Endodermal cell (in vitro differentiated cells): ENCODE measurements at regions not wholly inside any gene's neighbourhood (a gene's known extent, or its start where the extent isn't known, plus 50 kb on each side); places are given as distances from the start of the nearest gene placed in this dataset.

ENCODE experiments used
- DNase-seq: peaks from one replicate; pipeline ENCODE4 v3.0.0-alpha.2; 2017
- H3K27ac ChIP-seq: 2 replicates; pipeline ENCODE4 v1.5.1; 2013; ENCODE audit warnings: mild to moderate bottlenecking, low read depth, low read length, moderate library complexity
- H3K27me3 ChIP-seq: 2 replicates; pipeline ENCODE4 v1.6.1; 2013; ENCODE audit warnings: mild to moderate bottlenecking, low read length, moderate library complexity; ENCODE audit not compliant: insufficient read depth, control insufficient read depth, poor library complexity, severe bottlenecking
- H3K36me3 ChIP-seq: 2 replicates; pipeline ENCODE4 v1.7.0; 2013; ENCODE audit warnings: mild to moderate bottlenecking, low read length, moderate library complexity; ENCODE audit not compliant: control insufficient read depth, insufficient read depth
- H3K4me1 ChIP-seq: one replicate; pipeline ENCODE4 v1.7.0; 2013; ENCODE audit warnings: low read length; ENCODE audit not compliant: control insufficient read depth, insufficient read depth
- H3K4me3 ChIP-seq: 2 replicates; pipeline ENCODE4 v1.5.1; 2013; ENCODE audit warnings: mild to moderate bottlenecking, low read length, moderate library complexity
- H3K9ac ChIP-seq: 2 replicates; pipeline ENCODE4 v1.6.1; 2013; ENCODE audit warnings: mild to moderate bottlenecking, low read length, moderate library complexity; ENCODE audit not compliant: poor library complexity, severe bottlenecking; ENCODE audit errors: extremely low read depth
- H3K9me3 ChIP-seq: 2 replicates; pipeline ENCODE4 v1.6.1; 2013; ENCODE audit warnings: mild to moderate bottlenecking, low read length, moderate library complexity; ENCODE audit not compliant: control insufficient read depth
- H3K27ac Mint-ChIP-seq: 2 replicates; pipeline ENCODE4 v1.8.0; 2020; ENCODE audit warnings: mixed read lengths
- H3K27me3 Mint-ChIP-seq: 2 replicates; pipeline ENCODE4 v1.8.0; 2021; ENCODE audit warnings: mild to moderate bottlenecking, mixed read lengths; ENCODE audit not compliant: insufficient read depth
- H3K36me3 Mint-ChIP-seq: 2 replicates; pipeline ENCODE4 v1.8.0; 2020; ENCODE audit warnings: low read depth, mixed read lengths
- H3K4me1 Mint-ChIP-seq: 2 replicates; pipeline ENCODE4 v1.8.0; 2020; ENCODE audit warnings: mixed read lengths
- H3K4me3 Mint-ChIP-seq: 2 replicates; pipeline ENCODE4 v1.8.0; 2020; ENCODE audit warnings: mild to moderate bottlenecking, moderate library complexity, mixed read lengths
- H3K9me3 Mint-ChIP-seq: 2 replicates; pipeline ENCODE4 v1.8.0; 2020; ENCODE audit warnings: mild to moderate bottlenecking, mixed read lengths
- WGBS, 2 experiments: methylation state at CpG; one replicate each; pipeline versions ENCODE4 v1.1.5 to v1.1.7; 2013; ENCODE audit warnings: missing lambda C conversion rate in 2 of 2, mixed read lengths in 1 of 2; ENCODE audit not compliant: insufficient coverage in 1 of 2, insufficient read length in 1 of 2; 5-methylcytosine and 5-hydroxymethylcytosine counted together
- TF ChIP-seq, protein P1 (sequence below): fragments of 200-600 bp; sonication (generic); conservative IDR thresholded peaks from 2 replicates; pipeline ENCODE4 v1.5.0; 2021; ENCODE audit warnings: antibody characterized with exemption, mild to moderate bottlenecking

DNA sequence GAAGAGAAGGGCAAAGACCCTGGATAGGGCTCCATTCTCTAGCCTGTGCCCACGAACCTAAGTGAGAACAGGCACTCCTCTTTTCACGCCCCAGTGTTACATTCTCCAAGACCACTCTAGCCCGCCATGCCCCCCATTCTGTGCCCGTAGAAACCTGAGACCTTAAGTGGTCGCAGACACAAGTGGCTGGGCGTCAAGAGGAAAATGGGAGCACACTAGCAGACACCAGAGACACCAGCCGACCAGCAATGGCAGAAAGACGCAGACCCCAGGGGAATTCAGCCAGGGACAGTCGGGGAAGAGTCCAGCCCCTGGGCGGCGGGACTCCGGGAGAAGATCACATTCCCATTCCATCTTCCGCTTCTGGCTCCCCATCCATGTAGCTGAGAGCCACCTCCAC is 2027.9 kb downstream of the PCDH7 start:
- no peaks in the 10 kb centered on the region for H3K27me3 ChIP-seq
- no peaks in the 10 kb centered on the region for H3K36me3 ChIP-seq
- DNase-seq = no peak
- WGBS, 2 experiments = 91 to 95% methylated on average over 9 to 13 of the region's 13 CpGs
- H3K9me3 ChIP-seq = no peaks in the 10 kb centered on the region
- Mint-ChIP-seq H3K4me3 (no peak overlapping the region), H3K27me3 (no peaks in the 10 kb centered on the region), H3K36me3 (no peaks in the 10 kb centered on the region), H3K9me3 (no peaks in the 10 kb centered on the region), H3K27ac (no peak overlapping the region), H3K4me1 (no peaks in the 10 kb centered on the region)
- TF ChIP-seq, protein P1, sequence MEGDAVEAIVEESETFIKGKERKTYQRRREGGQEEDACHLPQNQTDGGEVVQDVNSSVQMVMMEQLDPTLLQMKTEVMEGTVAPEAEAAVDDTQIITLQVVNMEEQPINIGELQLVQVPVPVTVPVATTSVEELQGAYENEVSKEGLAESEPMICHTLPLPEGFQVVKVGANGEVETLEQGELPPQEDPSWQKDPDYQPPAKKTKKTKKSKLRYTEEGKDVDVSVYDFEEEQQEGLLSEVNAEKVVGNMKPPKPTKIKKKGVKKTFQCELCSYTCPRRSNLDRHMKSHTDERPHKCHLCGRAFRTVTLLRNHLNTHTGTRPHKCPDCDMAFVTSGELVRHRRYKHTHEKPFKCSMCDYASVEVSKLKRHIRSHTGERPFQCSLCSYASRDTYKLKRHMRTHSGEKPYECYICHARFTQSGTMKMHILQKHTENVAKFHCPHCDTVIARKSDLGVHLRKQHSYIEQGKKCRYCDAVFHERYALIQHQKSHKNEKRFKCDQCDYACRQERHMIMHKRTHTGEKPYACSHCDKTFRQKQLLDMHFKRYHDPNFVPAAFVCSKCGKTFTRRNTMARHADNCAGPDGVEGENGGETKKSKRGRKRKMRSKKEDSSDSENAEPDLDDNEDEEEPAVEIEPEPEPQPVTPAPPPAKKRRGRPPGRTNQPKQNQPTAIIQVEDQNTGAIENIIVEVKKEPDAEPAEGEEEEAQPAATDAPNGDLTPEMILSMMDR = no peak
- no peak overlapping the region for H3K4me3 ChIP-seq
- H3K4me1 ChIP-seq = no peaks in the 10 kb centered on the region
- no peak overlapping the region for H3K27ac ChIP-seq
- H3K9ac ChIP-seq = no peak overlapping the region

DNA sequence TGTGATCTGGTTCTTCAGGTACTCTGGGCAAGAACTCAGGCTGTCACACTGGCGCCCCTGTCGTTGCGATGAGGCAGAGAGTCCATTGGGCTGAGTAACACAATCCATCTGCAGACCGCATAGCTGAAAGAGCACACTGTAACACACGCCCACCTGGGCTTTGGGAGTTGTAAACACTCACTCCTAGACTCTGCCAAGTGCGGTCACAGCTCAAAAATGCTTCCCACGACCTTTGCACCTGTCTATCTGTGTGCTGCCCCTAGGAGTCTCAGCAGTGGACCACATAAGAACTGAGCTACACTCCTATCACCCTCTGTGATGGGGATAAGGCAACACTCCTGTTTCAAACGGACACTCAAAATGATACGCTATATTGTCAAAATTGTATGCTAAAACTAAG is 2028.3 kb downstream of the PCDH7 start:
- peak; percentile 60 for DNase-seq
- no peaks in the 10 kb centered on the region for H3K9me3 Mint-ChIP-seq
- Histone ChIP-seq H3K4me1 (no peaks in the 10 kb centered on the region), H3K36me3 (no peaks in the 10 kb centered on the region), H3K4me3 (no peak overlapping the region), H3K27me3 (no peaks in the 10 kb centered on the region), H3K9me3 (no peaks in the 10 kb centered on the region), H3K27ac (no peak overlapping the region), H3K9ac (no peak overlapping the region)
- H3K36me3 Mint-ChIP-seq = no peaks in the 10 kb centered on the region
- H3K27ac Mint-ChIP-seq = no peak overlapping the region
- H3K27me3 Mint-ChIP-seq = no peaks in the 10 kb centered on the region
- H3K4me3 Mint-ChIP-seq = no peak overlapping the region
- TF ChIP-seq, protein P1 = peak; percentile 34
- no peaks in the 10 kb centered on the region for H3K4me1 Mint-ChIP-seq
- WGBS, 2 experiments = 94 to 100% methylated on average over 4 to 9 of the region's 9 CpGs

DNA sequence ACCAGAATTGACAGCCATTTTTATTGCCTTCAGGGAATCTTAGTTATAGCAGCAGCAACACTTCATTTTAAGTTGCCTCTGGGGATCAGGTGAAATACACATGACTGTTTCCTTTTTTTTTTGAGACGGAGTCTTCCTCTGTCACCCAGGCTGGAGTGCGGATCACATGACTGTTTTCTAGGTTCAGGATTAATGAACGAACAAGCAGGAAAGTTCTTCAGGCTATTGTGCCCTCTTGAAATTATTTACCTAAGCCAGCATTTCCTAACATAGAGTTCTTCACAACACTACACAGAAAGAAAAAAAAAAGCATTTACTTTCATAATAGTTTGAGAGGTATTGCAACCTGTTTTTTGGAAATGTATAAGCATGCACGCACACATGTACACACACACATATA is 2032.8 kb downstream of the PCDH7 start:
- 89% methylated on average over 3 of the region's 4 CpGs; no CpG with 5 or more reads in 1 of the 2 experiments for WGBS, 2 experiments
- H3K4me1 Mint-ChIP-seq = no peaks in the 10 kb centered on the region
- H3K9ac ChIP-seq = no peak overlapping the region
- no peaks in the 10 kb centered on the region for H3K27me3 ChIP-seq
- H3K27ac Mint-ChIP-seq = no peak overlapping the region
- no peaks in the 10 kb centered on the region for H3K4me1 ChIP-seq
- H3K27ac ChIP-seq = no peak overlapping the region
- peaks cover 6% of the 10 kb centered on the region for H3K9me3 Mint-ChIP-seq
- no peaks in the 10 kb centered on the region for H3K36me3 ChIP-seq
- H3K9me3 ChIP-seq = peaks cover 10% of the 10 kb centered on the region
- no peaks in the 10 kb centered on the region for H3K27me3 Mint-ChIP-seq
- H3K4me3 ChIP-seq = no peak overlapping the region
- DNase-seq = no peak
- TF ChIP-seq, protein P1 = no peak
- no peak overlapping the region for H3K4me3 Mint-ChIP-seq
- H3K36me3 Mint-ChIP-seq = no peaks in the 10 kb centered on the region
